PC-3 (cell line): ENCODE measurements at regions not wholly inside any gene's neighbourhood (a gene's known extent, or its start where the extent isn't known, plus 50 kb on each side); places are given as distances from the start of the nearest gene placed in this dataset.

Source experiments
- ATAC-seq: fragments of 200-7000 bp; cut with Tn5 transposase; 2 replicates; pipeline ENCODE4 v1.9.1; 2020; ENCODE audit warnings: mild to moderate bottlenecking, moderate library complexity
- BruUV-seq: library from RNA; stranded (reverse); fragments of 400-500 nt; replicated peaks from 2 replicates; lab custom pipeline; 2021; lab: Mats Ljungman, UMichigan
- CTCF ChIA-PET: fragments of 300-600 bp; sonication (Branson Sonifier 250); formaldehyde crosslinking; loops from one replicate; lab custom pipeline; 2022; ENCODE audit warnings: antibody characterized with exemption; lab: Charles Lee
- POLR2A ChIA-PET: fragments of 300-600 bp; sonication (Branson Sonifier 250); formaldehyde crosslinking; loops from one replicate; lab custom pipeline; 2022; ENCODE audit warnings: antibody characterized with exemption; ENCODE audit not compliant: unreplicated experiment; lab: Charles Lee
- DNase-seq: peaks from one replicate; pipeline ENCODE4 v3.0.0-alpha.2; 2015
- H2AFZ ChIP-seq: fragments of 300-600 bp; sonication (generic); 2 replicates; pipeline ENCODE4 v1.6.0; 2016; ENCODE audit warnings: antibody characterized with exemption, low read length
- H3F3A ChIP-seq: fragments of 300-600 bp; sonication (generic); one replicate; pipeline ENCODE4 v1.6.0; 2017; ENCODE audit warnings: antibody characterized with exemption, low read length, control low read depth, mild to moderate bottlenecking; ENCODE audit not compliant: unreplicated experiment
- H3K27ac ChIP-seq: fragments of 300-600 bp; sonication (generic); 2 replicates; pipeline ENCODE4 v1.5.1; 2016; ENCODE audit warnings: mild to moderate bottlenecking, low read length
- H3K27me3 ChIP-seq: fragments of 300-600 bp; sonication (generic); 2 replicates; pipeline ENCODE4 v1.6.1; 2016; ENCODE audit warnings: low read length, mixed read lengths
- H3K36me3 ChIP-seq: fragments of 300-600 bp; sonication (generic); 2 replicates; pipeline ENCODE4 v1.6.1; 2016; ENCODE audit warnings: low read depth, mixed run types, low read length, mixed read lengths
- H3K4me1 ChIP-seq: fragments of 300-600 bp; sonication (generic); 2 replicates; pipeline ENCODE4 v1.5.1; 2016; ENCODE audit warnings: low read length; ENCODE audit not compliant: insufficient read depth
- H3K4me2 ChIP-seq: fragments of 300-600 bp; sonication (generic); 2 replicates; pipeline ENCODE4 v1.6.0; 2016; ENCODE audit warnings: low read length
- H3K4me3 ChIP-seq: fragments of 300-600 bp; sonication (generic); 2 replicates; pipeline ENCODE4 v1.5.1; 2016; ENCODE audit warnings: mild to moderate bottlenecking, low read length, mixed read lengths
- H3K79me2 ChIP-seq: fragments of 300-600 bp; sonication (generic); 2 replicates; pipeline ENCODE4 v1.6.1; 2017; ENCODE audit warnings: low read length, mixed read lengths
- H3K9ac ChIP-seq: fragments of 300-600 bp; sonication (generic); 2 replicates; pipeline ENCODE4 v1.6.0; 2016; ENCODE audit warnings: mild to moderate bottlenecking, low read length
- H3K9me2 ChIP-seq: fragments of 300-600 bp; sonication (generic); replicated peaks from 2 replicates; pipeline ENCODE4 v1.6.1; 2016; ENCODE audit warnings: mixed run types, low read length, mixed read lengths
- H3K9me3 ChIP-seq: fragments of 300-600 bp; sonication (generic); 2 replicates; pipeline ENCODE4 v1.6.1; 2016; ENCODE audit warnings: low read length, mixed read lengths
- H4K20me1 ChIP-seq: fragments of 300-600 bp; sonication (generic); 2 replicates; pipeline ENCODE4 v1.6.1; 2016; ENCODE audit warnings: low read length, mixed read lengths
- EZH2 ChIP-seq: fragments of 300-600 bp; sonication (generic); IDR thresholded peaks from one replicate; pipeline ENCODE4 v1.6.1; 2017; ENCODE audit warnings: antibody characterized with exemption, mild to moderate bottlenecking, low read length; ENCODE audit not compliant: unreplicated experiment
- EZH2phosphoT487 ChIP-seq: fragments of 300-600 bp; sonication (generic); IDR thresholded peaks from 2 replicates; pipeline ENCODE4 v1.6.1; 2018; ENCODE audit warnings: mild to moderate bottlenecking, antibody characterized with exemption, low read length, borderline replicate concordance
- intact Hi-C: fragments of 100-400 bp; cut with micrococcal nuclease; formaldehyde crosslinking; loops from 2 replicates; pipeline ENCODE4 v1.9.0; 2023
- TF ChIP-seq, protein P1 (sequence below): fragments of 300-600 bp; sonication (generic); conservative IDR thresholded peaks from 2 replicates; pipeline ENCODE4 v1.5.1; 2017; ENCODE audit warnings: antibody characterized with exemption, low read depth, mild to moderate bottlenecking, low read length

GRCh38 chr15:70200511-70201424 is 103.1 kb upstream of the TLE3 start:
- Histone ChIP-seq H3K4me2 (no peak overlapping the region), H3F3A (no peaks in the 10 kb centered on the region), H3K9ac (no peak overlapping the region), H4K20me1 (no peaks in the 10 kb centered on the region), H3K4me1 (no peaks in the 10 kb centered on the region), H3K9me2 (no peaks in the 10 kb centered on the region), H2AFZ (no peak overlapping the region), H3K36me3 (no peaks in the 10 kb centered on the region), H3K27ac (no peak overlapping the region), H3K4me3 (no peak overlapping the region), H3K79me2 (no peaks in the 10 kb centered on the region), H3K27me3 (no peaks in the 10 kb centered on the region), H3K9me3 (no peaks in the 10 kb centered on the region)
- intact Hi-C loops, result no loop called here
- BruUV-seq, result no TSS peak
- ATAC-seq (no peak), DNase-seq (no peak)
- ChIA-PET POLR2A (no interaction called here), CTCF (no interaction called here)
- TF ChIP-seq EZH2phosphoT487 (no peak), EZH2 (no peak)
- TF ChIP-seq, protein P1, sequence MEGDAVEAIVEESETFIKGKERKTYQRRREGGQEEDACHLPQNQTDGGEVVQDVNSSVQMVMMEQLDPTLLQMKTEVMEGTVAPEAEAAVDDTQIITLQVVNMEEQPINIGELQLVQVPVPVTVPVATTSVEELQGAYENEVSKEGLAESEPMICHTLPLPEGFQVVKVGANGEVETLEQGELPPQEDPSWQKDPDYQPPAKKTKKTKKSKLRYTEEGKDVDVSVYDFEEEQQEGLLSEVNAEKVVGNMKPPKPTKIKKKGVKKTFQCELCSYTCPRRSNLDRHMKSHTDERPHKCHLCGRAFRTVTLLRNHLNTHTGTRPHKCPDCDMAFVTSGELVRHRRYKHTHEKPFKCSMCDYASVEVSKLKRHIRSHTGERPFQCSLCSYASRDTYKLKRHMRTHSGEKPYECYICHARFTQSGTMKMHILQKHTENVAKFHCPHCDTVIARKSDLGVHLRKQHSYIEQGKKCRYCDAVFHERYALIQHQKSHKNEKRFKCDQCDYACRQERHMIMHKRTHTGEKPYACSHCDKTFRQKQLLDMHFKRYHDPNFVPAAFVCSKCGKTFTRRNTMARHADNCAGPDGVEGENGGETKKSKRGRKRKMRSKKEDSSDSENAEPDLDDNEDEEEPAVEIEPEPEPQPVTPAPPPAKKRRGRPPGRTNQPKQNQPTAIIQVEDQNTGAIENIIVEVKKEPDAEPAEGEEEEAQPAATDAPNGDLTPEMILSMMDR, result no peak

DNA sequence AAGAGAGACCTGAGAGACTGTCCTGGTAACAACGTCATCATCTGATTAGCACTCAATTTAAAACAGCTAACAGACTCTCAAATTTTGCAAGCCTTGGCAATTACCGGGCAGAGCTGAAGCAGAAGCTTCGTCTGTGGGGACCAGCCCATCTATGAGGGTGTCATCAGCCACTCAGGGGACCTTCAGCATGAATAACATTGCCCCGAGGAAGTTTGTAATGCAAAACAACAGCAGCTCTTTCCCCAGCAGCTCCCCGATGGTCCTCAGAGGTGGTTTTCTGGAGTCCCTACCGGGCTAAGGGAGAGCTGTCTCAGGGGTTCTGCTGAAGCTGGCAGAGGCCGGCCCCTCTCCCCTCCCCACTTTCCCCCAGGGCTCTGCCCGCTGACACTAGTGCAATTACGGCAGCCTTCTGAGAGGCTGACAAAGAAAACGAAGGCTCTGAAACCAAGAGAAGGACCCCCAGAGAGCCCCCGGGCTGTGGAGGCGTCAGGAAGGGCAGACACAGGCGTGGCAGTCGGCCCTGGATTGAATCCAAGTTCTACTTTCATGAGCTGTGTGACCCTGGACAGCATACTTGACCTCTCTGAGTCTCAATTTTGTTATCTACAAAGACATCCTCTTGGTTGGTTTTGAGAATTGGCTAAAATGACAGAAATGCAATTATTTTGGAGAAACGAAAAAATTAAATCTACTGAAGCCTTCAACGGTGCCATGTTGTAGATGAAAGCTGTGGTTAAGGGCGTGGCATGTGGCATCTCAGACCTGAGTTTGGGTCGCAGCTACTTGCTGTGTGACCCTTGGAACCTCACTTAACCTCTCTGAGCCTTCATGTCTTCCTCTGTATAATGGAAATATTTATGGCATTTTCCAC is 102.1 kb upstream of the TLE3 start:
- no peak overlapping the region for H3K9ac ChIP-seq
- no TSS peak for BruUV-seq

More for the DNA sequence above, 102.1 kb upstream of the TLE3 start:
- no peaks in the 10 kb centered on the region for H4K20me1 ChIP-seq
- H3K4me3 ChIP-seq, result no peak overlapping the region
- no peaks in the 10 kb centered on the region for H3F3A ChIP-seq
- no peaks in the 10 kb centered on the region for H3K4me1 ChIP-seq
- ChIA-PET CTCF (no interaction called here), POLR2A (no interaction called here)
- DNase-seq (no peak), ATAC-seq (no peak)
- no peaks in the 10 kb centered on the region for H3K9me2 ChIP-seq
- H3K9me3 ChIP-seq, result no peaks in the 10 kb centered on the region
- intact Hi-C loops, result no loop called here
- no peak overlapping the region for H3K27ac ChIP-seq
- H3K79me2 ChIP-seq, result no peaks in the 10 kb centered on the region
- TF ChIP-seq, protein P1, result no peak
- TF ChIP-seq EZH2 (no peak), EZH2phosphoT487 (no peak)
- H3K36me3 ChIP-seq, result no peaks in the 10 kb centered on the region
- no peak overlapping the region for H2AFZ ChIP-seq
- no peaks in the 10 kb centered on the region for H3K27me3 ChIP-seq
- H3K4me2 ChIP-seq, result no peak overlapping the region
